NOMO-1 treated with dmso at 0.1 percent for 144 hours (cell line): ENCODE measurements at regions not wholly inside any gene's neighbourhood (a gene's known extent, or its start where the extent isn't known, plus 50 kb on each side); places are given as distances from the start of the nearest gene placed in this dataset.

Experiments
- DNase-seq: peaks from one replicate; lab custom pipeline; 2025; ENCODE audit not compliant: unreplicated experiment; lab: John Stamatoyannopoulos, UW

GRCh38 chr7:47007471-47007870, 574.4 kb downstream of the TNS3 start:
- no peak for DNase-seq

GRCh38 chr7:47000561-47000960, 581.4 kb downstream of the TNS3 start:
- DNase-seq = peak; percentile 60

GRCh38 chr7:46999866-47000265, 582.0 kb downstream of the TNS3 start:
- DNase-seq = no peak

- DNase-seq = no peak
Observed at GRCh38 chr7:46996972-46997371, 584.9 kb downstream of the TNS3 start.

- DNase-seq = no peak
Observed at GRCh38 chr7:46993396-46993795, 588.5 kb downstream of the TNS3 start.

- DNase-seq = no peak
Observed at GRCh38 chr7:46990761-46991160, 591.1 kb downstream of the TNS3 start.

GRCh38 chr7:46989247-46989646, 592.7 kb downstream of the TNS3 start:
- DNase-seq = no peak

- no peak for DNase-seq
Observed at GRCh38 chr7:46982928-46983327, 599.0 kb downstream of the TNS3 start.

- DNase-seq = no peak
Observed at GRCh38 chr7:46979439-46979838, 602.5 kb downstream of the TNS3 start.

- no peak for DNase-seq
Observed at GRCh38 chr7:46975493-46975892, 606.4 kb downstream of the TNS3 start.

- DNase-seq = no peak
Observed at GRCh38 chr7:46972205-46972604, 609.7 kb downstream of the TNS3 start.

- DNase-seq = no peak
Observed at GRCh38 chr7:46970476-46970875, 611.4 kb downstream of the TNS3 start.

- DNase-seq = no peak
Observed at GRCh38 chr7:46970131-46970430, 611.8 kb downstream of the TNS3 start.

- DNase-seq = no peak
Observed at GRCh38 chr7:46969303-46970130, 612.4 kb downstream of the TNS3 start.

GRCh38 chr7:46968003-46968402, 613.9 kb downstream of the TNS3 start:
- no peak for DNase-seq

- no peak for DNase-seq
Observed at GRCh38 chr7:46963719-46964118, 618.2 kb downstream of the TNS3 start.

- DNase-seq = no peak
Observed at GRCh38 chr7:46960970-46961369, 620.9 kb downstream of the TNS3 start.

- no peak for DNase-seq
Observed at GRCh38 chr7:46957195-46957594, 624.7 kb downstream of the TNS3 start.

- DNase-seq = no peak
Observed at GRCh38 chr7:46955531-46955930, 626.4 kb downstream of the TNS3 start.

GRCh38 chr7:46954181-46954580, 627.7 kb downstream of the TNS3 start:
- no peak for DNase-seq

- no peak for DNase-seq
Observed at GRCh38 chr7:46953008-46953407, 628.9 kb downstream of the TNS3 start.

GRCh38 chr7:46949270-46949931, 632.5 kb downstream of the TNS3 start:
- DNase-seq = no peak

- DNase-seq = no peak
Observed at GRCh38 chr7:46948716-46949115, 633.2 kb downstream of the TNS3 start.
